ENCODE measurements at regions not wholly inside any gene's neighbourhood (a gene's known extent, or its start where the extent isn't known, plus 50 kb on each side); places are given as distances from the start of the nearest gene placed in this dataset.

DNA sequence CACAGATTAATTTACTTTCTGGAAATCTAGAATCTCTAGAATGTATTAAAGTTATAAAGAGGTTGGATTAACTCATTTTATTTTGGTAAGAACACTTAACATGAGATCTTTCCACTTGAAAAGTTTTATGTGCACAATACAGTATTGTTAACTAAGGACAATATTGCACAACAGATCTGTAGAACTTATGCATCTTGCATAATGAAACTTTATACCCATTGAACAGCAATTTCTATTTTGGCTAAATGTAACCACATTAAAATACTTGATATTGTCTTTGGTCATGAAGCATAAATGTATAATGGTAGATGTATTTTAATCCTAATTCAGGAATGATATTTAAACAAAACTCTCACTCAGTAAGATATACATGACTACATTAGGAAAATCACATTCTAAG is 203.8 kb downstream of the SNX19 start:
- TF ChIP-seq, protein P1, sequence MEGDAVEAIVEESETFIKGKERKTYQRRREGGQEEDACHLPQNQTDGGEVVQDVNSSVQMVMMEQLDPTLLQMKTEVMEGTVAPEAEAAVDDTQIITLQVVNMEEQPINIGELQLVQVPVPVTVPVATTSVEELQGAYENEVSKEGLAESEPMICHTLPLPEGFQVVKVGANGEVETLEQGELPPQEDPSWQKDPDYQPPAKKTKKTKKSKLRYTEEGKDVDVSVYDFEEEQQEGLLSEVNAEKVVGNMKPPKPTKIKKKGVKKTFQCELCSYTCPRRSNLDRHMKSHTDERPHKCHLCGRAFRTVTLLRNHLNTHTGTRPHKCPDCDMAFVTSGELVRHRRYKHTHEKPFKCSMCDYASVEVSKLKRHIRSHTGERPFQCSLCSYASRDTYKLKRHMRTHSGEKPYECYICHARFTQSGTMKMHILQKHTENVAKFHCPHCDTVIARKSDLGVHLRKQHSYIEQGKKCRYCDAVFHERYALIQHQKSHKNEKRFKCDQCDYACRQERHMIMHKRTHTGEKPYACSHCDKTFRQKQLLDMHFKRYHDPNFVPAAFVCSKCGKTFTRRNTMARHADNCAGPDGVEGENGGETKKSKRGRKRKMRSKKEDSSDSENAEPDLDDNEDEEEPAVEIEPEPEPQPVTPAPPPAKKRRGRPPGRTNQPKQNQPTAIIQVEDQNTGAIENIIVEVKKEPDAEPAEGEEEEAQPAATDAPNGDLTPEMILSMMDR (IDR thresholded peaks at IDR 0.05) = no peak
- TF ChIP-seq EP300 (IDR thresholded peaks at IDR 0.05; ENCODE audit: low read depth) (no peak), POLR2A (IDR thresholded peaks at IDR 0.05) (no peak)

Measured in transverse colon (tissue), 3 donors.